ENCODE measurements at regions not wholly inside any gene's neighbourhood (a gene's known extent, or its start where the extent isn't known, plus 50 kb on each side); places are given as distances from the start of the nearest gene placed in this dataset.

DNA sequence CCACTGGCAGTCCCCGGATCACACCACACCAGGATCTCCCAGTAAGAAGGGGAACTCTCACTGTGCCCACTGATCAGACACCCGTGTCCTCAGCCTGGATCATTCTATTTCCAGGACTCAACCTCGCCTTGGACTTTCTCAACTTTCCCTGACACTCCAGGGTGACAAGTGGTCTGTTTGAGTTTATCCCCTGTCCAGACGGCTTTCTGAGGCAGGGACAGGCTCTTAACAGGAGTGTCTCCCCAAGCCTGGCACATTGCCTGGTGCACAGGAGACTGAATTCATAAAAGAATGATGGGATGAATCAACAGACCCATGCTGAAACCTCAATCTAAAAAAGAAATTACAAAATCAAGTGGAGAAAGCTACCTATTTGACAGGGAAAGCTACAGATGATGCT is 606.6 kb downstream of the EFNB2 start:
- Mint-ChIP-seq H3K4me1 (no peaks in the 10 kb centered on the region), H3K36me3 (ENCODE audit: low read depth) (no peaks in the 10 kb centered on the region), H3K27ac (no peak overlapping the region), H3K27me3 (ENCODE audit: low read depth) (no peaks in the 10 kb centered on the region), H3K9me3 (no peaks in the 10 kb centered on the region), H3K4me3 (no peak overlapping the region)
- TF ChIP-seq, protein P1, sequence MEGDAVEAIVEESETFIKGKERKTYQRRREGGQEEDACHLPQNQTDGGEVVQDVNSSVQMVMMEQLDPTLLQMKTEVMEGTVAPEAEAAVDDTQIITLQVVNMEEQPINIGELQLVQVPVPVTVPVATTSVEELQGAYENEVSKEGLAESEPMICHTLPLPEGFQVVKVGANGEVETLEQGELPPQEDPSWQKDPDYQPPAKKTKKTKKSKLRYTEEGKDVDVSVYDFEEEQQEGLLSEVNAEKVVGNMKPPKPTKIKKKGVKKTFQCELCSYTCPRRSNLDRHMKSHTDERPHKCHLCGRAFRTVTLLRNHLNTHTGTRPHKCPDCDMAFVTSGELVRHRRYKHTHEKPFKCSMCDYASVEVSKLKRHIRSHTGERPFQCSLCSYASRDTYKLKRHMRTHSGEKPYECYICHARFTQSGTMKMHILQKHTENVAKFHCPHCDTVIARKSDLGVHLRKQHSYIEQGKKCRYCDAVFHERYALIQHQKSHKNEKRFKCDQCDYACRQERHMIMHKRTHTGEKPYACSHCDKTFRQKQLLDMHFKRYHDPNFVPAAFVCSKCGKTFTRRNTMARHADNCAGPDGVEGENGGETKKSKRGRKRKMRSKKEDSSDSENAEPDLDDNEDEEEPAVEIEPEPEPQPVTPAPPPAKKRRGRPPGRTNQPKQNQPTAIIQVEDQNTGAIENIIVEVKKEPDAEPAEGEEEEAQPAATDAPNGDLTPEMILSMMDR (IDR thresholded peaks at IDR 0.05; ENCODE audit: unreplicated experiment in 3 of 3) = no peak

DNA sequence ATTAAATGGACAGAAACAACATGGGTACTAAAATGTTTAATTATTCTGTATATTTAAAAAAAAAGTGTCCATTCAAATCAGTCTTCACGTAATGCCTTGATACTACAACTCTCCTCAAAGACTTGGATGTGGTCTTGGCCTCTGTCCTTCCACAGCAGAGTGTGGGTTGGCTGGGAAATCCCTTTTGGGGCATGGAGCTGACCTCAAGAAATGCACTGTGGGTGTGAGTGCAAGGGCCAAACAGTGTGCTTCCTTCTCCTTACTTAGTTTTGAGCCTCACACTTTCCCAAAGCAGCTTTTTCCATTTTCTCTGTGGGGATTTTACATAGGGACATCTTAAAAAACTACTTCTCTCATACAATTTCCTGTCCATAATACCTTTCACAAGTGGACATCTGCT is 607.4 kb downstream of the EFNB2 start:
- H3K27me3 Mint-ChIP-seq (ENCODE audit: low read depth) = peaks cover 3% of the 10 kb centered on the region
- TF ChIP-seq, protein P1 (IDR thresholded peaks at IDR 0.05; ENCODE audit: unreplicated experiment in 3 of 3) = no peak
- no peaks in the 10 kb centered on the region for H3K36me3 Mint-ChIP-seq (ENCODE audit: low read depth)
- no peaks in the 10 kb centered on the region for H3K4me1 Mint-ChIP-seq
- H3K4me3 Mint-ChIP-seq = no peak overlapping the region
- H3K27ac Mint-ChIP-seq = no peak overlapping the region
- no peaks in the 10 kb centered on the region for H3K9me3 Mint-ChIP-seq

DNA sequence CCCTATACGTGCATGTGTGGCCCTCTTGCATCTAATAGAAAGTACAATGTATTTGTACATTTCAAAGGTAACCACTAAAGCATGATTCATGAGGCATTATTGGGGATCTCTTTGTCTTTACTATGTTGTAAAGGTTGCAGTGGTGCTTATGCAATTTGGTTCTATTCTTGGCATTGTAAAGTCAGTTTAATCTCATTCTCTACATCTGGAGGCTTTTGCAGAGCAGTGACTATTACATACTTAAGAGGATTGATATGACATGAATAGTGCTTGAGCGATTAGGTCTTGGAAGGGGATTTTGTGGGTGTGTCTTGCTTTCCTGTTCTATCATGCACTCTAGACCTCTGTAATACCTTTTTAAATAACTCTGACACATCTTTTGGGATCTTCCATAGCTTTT is 610.0 kb downstream of the EFNB2 start:
- Mint-ChIP-seq H3K27ac (no peak overlapping the region), H3K4me1 (no peaks in the 10 kb centered on the region), H3K4me3 (no peak overlapping the region), H3K9me3 (no peaks in the 10 kb centered on the region), H3K27me3 (ENCODE audit: low read depth) (peaks cover 3% of the 10 kb centered on the region), H3K36me3 (ENCODE audit: low read depth) (no peaks in the 10 kb centered on the region)
- TF ChIP-seq, protein P1 (IDR thresholded peaks at IDR 0.05; ENCODE audit: unreplicated experiment in 3 of 3) = no peak

DNA sequence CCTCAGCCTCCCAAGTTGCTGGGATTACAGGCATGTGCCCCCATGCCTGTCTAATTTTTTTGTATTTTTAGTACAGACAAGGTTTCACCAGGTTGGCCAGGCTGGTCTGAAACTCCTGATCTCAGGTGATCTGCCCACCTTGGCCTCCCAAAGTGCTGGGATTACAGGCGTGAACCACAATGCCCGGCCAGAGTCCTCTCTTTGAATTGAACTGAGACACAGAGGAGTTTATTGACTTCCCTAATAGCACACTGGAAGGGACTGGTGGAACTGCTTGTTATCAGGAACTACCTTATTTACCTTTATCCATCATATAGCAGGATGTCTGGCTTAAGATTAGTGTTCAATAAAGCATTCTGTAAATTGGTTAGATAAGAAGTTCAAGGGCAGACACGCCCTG is 613.8 kb downstream of the EFNB2 start:
- peaks cover 3% of the 10 kb centered on the region for H3K27me3 Mint-ChIP-seq (ENCODE audit: low read depth)
- H3K36me3 Mint-ChIP-seq (ENCODE audit: low read depth) = no peaks in the 10 kb centered on the region

DNA sequence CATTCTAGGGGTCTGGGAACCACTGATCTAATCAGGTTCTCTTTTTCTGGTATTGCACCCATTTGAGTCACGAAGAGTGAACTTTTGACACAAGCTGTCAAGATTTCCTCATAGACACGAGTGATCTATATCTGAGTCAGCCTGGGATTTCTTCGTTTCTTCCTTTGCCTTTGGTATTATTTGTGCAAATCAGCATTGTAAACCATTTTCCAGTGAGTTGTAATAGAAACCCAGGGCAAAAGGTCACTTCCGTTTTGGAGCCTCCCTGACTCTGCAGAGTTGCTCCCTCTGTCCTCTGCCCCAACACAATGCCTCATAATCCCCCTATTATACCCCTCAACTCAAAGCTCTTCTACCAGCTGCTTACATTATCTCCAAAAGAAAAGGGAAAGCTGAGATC is 615.1 kb downstream of the EFNB2 start:
- H3K27ac Mint-ChIP-seq = no peak overlapping the region
- no peaks in the 10 kb centered on the region for H3K9me3 Mint-ChIP-seq
- H3K27me3 Mint-ChIP-seq (ENCODE audit: low read depth) = peaks cover 3% of the 10 kb centered on the region
- no peaks in the 10 kb centered on the region for H3K36me3 Mint-ChIP-seq (ENCODE audit: low read depth)
- no peak overlapping the region for H3K4me3 Mint-ChIP-seq
- H3K4me1 Mint-ChIP-seq = peaks cover 8% of the 10 kb centered on the region
- TF ChIP-seq, protein P1 (IDR thresholded peaks at IDR 0.05; ENCODE audit: unreplicated experiment in 3 of 3) = no peak

More for the DNA sequence above, 613.8 kb downstream of the EFNB2 start:
- Mint-ChIP-seq H3K9me3 (no peaks in the 10 kb centered on the region), H3K4me3 (no peak overlapping the region), H3K4me1 (peaks cover 6% of the 10 kb centered on the region), H3K27ac (no peak overlapping the region)
- TF ChIP-seq, protein P1 (IDR thresholded peaks at IDR 0.05; ENCODE audit: unreplicated experiment in 3 of 3) = no peak

DNA sequence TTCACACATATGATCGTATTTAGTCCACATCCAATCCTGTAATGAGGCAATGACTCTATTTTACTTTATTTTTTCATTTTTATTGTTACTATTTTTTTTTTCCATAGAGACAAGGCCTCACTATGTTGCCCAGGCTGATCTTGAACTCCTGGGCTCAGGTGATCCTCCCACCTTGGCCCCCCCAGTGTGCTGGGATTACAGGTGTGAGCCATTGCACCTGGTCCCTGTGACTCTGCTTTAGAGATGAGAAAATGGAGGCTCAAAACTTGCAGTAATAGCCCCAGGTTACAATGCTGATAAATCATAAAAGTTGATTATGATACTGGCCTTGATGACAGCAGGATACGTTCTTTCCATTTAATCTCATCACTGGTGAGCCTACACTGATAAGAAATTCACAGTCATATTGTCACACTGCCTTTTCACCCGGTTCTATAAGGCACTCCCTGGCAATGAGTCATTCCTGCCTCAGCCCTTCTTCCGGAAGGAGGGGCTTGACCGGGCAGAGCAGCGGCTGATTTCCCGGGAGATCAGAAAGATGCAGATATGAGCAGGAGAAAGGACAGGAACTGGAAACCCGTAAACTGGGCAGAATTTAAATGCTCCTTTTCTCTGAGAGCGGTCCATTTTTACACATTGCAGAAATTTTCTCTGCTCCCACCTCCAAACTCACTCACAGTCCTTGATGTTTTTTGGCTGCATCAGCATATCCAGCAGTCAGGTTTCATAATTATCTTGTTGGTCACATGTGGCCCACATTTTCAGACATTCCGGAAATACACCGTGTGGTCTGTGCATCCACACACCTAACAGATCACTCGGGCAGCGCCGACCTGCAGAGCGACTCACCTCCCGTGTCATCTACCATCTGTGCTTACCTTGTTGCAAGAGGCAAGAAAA is 616.4 kb downstream of the EFNB2 start:
- H3K4me3 Mint-ChIP-seq = no peak overlapping the region
- peaks cover 19% of the 10 kb centered on the region for H3K4me1 Mint-ChIP-seq
- TF ChIP-seq, protein P1 (IDR thresholded peaks at IDR 0.05; ENCODE audit: unreplicated experiment in 3 of 3) = no peak
- no peak overlapping the region for H3K27ac Mint-ChIP-seq
- no peaks in the 10 kb centered on the region for H3K36me3 Mint-ChIP-seq (ENCODE audit: low read depth)
- H3K27me3 Mint-ChIP-seq (ENCODE audit: low read depth) = peaks cover 3% of the 10 kb centered on the region
- no peaks in the 10 kb centered on the region for H3K9me3 Mint-ChIP-seq
